AG04449 (cell line): ENCODE measurements at regions not wholly inside any gene's neighbourhood (a gene's known extent, or its start where the extent isn't known, plus 50 kb on each side); places are given as distances from the start of the nearest gene placed in this dataset.

ENCODE experiments used
- CTCF ChIA-PET: fragments of 350-600 bp; formaldehyde crosslinking; extraction: SDS; loops from one replicate; lab custom pipeline; 2021; ENCODE audit warnings: antibody characterized with exemption; lab: Yijun Ruan, JAX
- POLR2A ChIA-PET: fragments of 400-600, 350-600 bp; formaldehyde crosslinking; extraction: SDS; loops from one replicate; lab custom pipeline; 2020; ENCODE audit warnings: antibody characterized with exemption, inconsistent platforms; lab: Yijun Ruan, JAX
- DNase-seq: peaks from one replicate; pipeline ENCODE4 v3.0.0-alpha.2; 2010; ENCODE audit warnings: low read depth, low spot score
- H3K4me3 ChIP-seq: 2 replicates; pipeline ENCODE4 v1.5.1; 2011; ENCODE audit warnings: low read depth, mild to moderate bottlenecking, control low read depth, low read length
- TF ChIP-seq, protein P1 (sequence below): IDR thresholded peaks from one replicate; pipeline ENCODE4 v1.5.1; 2011; ENCODE audit warnings: mild to moderate bottlenecking, moderate library complexity, low read length, control low read depth, inconsistent platforms; ENCODE audit not compliant: insufficient read depth; ENCODE audit errors: missing control alignments

DNA sequence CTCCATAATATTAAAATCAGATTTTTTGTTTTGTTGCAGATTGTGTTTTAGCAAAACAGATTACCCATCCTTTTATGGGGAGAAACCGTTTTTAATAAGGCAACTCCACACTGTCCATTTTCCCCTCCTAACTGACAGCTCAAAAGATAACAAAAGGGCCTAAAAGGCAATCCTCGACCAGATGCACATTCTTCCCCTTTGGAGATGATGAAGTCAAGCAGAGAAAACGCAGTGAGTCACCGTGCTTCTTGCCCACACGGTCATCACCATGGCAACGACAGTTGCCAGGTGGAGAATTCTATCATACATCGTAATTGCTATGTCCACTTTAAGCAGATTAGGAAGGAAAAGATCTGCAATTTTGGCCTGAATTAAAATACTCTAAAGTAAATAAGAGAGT lies 96.4 kb downstream of the DIRAS2 start:
- ChIA-PET CTCF (no interaction called here), POLR2A (no interaction called here)
- DNase-seq = peak; percentile 74
- TF ChIP-seq, protein P1, sequence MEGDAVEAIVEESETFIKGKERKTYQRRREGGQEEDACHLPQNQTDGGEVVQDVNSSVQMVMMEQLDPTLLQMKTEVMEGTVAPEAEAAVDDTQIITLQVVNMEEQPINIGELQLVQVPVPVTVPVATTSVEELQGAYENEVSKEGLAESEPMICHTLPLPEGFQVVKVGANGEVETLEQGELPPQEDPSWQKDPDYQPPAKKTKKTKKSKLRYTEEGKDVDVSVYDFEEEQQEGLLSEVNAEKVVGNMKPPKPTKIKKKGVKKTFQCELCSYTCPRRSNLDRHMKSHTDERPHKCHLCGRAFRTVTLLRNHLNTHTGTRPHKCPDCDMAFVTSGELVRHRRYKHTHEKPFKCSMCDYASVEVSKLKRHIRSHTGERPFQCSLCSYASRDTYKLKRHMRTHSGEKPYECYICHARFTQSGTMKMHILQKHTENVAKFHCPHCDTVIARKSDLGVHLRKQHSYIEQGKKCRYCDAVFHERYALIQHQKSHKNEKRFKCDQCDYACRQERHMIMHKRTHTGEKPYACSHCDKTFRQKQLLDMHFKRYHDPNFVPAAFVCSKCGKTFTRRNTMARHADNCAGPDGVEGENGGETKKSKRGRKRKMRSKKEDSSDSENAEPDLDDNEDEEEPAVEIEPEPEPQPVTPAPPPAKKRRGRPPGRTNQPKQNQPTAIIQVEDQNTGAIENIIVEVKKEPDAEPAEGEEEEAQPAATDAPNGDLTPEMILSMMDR = no peak
- no peak overlapping the region for H3K4me3 ChIP-seq

DNA sequence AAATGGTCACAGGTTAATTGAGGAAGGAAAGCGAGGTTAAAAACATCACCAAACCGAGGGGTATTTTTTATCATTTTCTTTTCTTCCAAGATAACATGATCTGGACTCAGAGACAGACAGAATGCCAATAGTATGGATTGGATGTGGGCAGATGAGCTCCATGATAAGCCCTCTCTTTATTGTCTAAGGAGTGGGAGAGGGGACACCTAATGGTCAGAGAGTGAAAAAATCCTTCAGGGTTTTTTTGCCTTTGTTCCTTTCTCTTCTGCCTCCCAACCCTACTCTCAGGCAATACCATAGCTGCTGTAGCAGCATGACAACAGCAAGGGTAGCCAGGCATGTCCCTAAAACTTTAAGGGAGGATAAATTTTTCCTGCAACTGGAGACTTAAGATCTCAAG lies 94.7 kb downstream of the DIRAS2 start:
- no peak overlapping the region for H3K4me3 ChIP-seq
- no peak for DNase-seq
- TF ChIP-seq, protein P1 = peak; percentile 6
- POLR2A ChIA-PET = no interaction called here
- CTCF ChIA-PET = no interaction called here

DNA sequence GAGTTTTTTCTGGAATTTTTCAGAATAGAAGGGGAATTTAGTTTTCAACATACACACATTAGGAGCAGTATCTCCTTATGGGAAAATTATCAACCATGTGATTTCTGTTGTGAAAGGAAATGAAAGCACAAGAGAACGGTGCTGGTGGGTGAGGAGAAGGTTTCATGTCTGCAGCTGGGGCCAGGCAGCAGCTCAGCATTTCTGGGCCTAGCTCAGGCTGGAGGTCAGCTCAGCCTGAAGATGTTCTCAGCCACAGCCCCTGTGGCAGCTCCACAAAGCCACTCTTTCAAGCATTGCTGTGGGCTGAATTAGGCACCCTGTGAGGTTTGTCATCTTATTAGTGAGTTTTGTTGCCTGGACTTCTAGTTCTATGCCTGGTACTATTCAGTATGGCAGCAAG lies 90.3 kb downstream of the DIRAS2 start:
- DNase-seq = no peak
- CTCF ChIA-PET = no interaction called here

DNA sequence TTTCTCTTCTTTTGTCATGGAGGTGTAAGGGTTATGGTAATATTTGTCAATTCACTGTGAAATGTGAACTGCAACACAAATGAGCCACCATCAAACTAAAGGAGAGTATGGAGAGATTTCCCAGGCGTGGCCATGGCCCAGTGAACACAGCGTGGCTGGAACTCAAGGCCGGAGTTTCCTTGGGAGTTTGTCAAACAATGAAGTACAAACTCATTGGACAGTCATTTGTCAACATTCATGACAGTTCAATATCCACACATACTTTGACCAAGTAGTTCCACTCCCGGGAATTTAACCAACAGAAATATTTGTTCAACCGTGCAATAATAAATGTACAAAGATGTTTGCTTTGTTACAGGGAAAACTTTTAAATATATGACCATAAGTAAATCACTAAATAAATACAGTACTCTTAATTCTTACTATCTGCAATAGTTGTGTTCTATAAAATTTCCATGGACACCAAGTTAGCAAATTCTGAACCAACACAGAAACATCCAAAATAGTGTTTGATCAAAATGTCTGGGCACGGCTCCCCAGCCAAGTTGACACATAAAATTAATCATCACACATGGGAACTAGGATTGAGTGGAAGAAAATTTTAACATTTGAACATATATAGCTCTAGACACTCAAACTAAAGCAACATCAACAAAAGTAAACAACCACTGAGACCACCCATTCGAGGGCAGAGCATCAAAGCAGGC lies 87.1 kb downstream of the DIRAS2 start:
- ChIA-PET CTCF (no interaction called here), POLR2A (no interaction called here)
- no peak overlapping the region for H3K4me3 ChIP-seq
- TF ChIP-seq, protein P1 = no peak
- no peak for DNase-seq

More for the DNA sequence above, 90.3 kb downstream of the DIRAS2 start:
- H3K4me3 ChIP-seq = no peak overlapping the region
- POLR2A ChIA-PET = no interaction called here
- TF ChIP-seq, protein P1 = no peak

DNA sequence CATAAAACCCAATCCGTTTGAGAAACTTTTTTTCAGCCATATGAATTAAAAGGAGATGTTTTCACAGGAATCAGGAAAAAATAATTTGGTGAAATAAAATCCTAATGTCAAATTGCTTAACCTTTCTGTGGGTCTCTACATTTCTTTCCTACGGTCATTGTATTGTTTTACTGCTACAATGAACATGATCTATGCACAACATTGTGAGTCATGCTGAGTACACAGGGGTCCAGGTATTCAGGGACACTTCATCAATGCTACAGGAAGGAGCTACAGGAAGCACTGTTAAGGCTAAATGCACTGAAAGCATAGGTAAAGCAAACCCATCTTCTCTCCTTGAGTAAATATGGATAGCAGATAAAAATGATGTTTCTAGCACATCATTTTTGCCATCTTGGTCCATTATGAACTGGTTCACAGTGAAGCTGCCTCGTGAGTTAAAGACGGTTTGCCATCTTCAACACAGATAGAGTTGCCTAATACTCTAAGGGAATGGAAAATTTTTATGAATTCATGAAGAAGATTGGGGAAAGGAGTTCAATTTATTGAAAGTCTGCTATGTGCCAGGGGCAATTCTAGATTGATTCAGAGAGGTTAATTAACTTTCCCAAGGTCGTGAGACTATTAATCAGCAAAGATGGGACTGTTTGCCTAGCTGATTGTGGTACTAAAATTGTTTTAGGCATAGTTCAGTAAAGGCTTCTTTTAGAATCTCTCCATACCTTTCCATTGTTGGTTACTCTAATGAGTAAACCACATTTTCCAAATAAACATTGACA lies 85.5 kb downstream of the DIRAS2 start:
- TF ChIP-seq, protein P1 = no peak
- ChIA-PET CTCF (no interaction called here), POLR2A (no interaction called here)
- no peak overlapping the region for H3K4me3 ChIP-seq
- DNase-seq = no peak
